Mucosa of stomach (tissue), 1 donor: ENCODE measurements at regions not wholly inside any gene's neighbourhood (a gene's known extent, or its start where the extent isn't known, plus 50 kb on each side); places are given as distances from the start of the nearest gene placed in this dataset.
"Not testable (repeated sequence)": the region's sequence is repeated elsewhere in the genome, so short reads cannot be mapped to it uniquely, and the experiment has no call there.

Experiments used
- H3K27me3 ChIP-seq: one replicate; pipeline ENCODE4 v1.7.0; 2013; ENCODE audit warnings: mild to moderate bottlenecking, low read length; ENCODE audit not compliant: control insufficient read depth, insufficient read depth
- H3K36me3 ChIP-seq: one replicate; pipeline ENCODE4 v1.7.0; 2013; ENCODE audit warnings: low read length; ENCODE audit not compliant: control insufficient read depth, insufficient read depth
- H3K4me1 ChIP-seq: one replicate; pipeline ENCODE4 v1.7.0; 2013; ENCODE audit warnings: mild to moderate bottlenecking, low read length; ENCODE audit not compliant: control insufficient read depth, insufficient read depth
- H3K4me3 ChIP-seq: one replicate; pipeline ENCODE4 v1.7.0; 2013; ENCODE audit warnings: low read length
- H3K9ac ChIP-seq: one replicate; pipeline ENCODE4 v1.7.0; 2013; ENCODE audit warnings: mild to moderate bottlenecking, low read length, moderate library complexity
- H3K9me3 ChIP-seq: one replicate; pipeline ENCODE4 v1.7.0; 2013; ENCODE audit warnings: mild to moderate bottlenecking, low read length, moderate library complexity; ENCODE audit not compliant: control insufficient read depth
- donor health status: Pancreatic carcinoma.

- Histone ChIP-seq H3K27me3 (no peaks in the 10 kb centered on the region), H3K9ac (no peak overlapping the region), H3K4me3 (no peak overlapping the region), H3K36me3 (no peaks in the 10 kb centered on the region), H3K4me1 (no peaks in the 10 kb centered on the region), H3K9me3 (no peaks in the 10 kb centered on the region)
Observed at GRCh38 chr1:121443001-121443540, 258.3 kb downstream of the SRGAP2C start.

DNA sequence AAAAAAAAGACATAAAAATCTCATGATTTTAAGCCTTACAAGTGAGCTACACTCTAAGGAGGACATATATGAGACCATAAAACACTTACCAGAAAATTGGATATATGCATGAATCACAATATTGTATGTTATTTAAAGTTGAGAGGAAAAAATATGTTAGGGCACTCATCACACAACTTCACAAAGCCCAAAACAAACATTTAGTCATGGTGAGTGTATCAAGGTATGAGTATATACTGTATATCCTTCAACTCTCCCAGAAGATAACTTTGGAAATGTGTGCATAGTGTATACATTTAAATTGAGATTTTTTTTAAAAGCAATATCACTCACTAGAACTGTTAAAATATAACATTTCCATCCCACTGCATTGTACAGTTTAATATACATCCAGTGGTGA is 259.3 kb downstream of the SRGAP2C start:
- Histone ChIP-seq H3K9ac (no peak overlapping the region), H3K4me3 (no peak overlapping the region)

DNA sequence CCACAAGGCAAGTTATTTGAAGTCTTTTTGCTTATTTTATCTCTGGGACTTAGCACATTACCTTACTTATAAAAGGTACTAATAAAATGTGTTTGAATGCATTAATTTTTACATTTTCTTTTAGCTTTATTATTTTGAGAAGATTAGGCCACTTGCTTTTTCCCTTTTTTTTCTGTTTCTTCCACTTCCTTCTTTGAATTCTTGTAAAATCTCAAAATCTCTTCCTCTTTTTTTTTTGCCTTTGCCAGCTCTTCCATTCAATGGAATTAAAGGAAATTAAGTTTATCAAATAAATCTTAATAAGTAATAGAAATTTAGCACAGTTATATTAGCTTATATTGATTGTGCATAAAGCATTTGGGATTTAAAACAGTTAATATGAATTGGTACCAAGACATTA is 260.9 kb downstream of the SRGAP2C start:
- no peaks in the 10 kb centered on the region for H3K9me3 ChIP-seq
- no peak overlapping the region for H3K9ac ChIP-seq
- H3K4me3 ChIP-seq: no peak overlapping the region
- no peaks in the 10 kb centered on the region for H3K27me3 ChIP-seq
- no peaks in the 10 kb centered on the region for H3K4me1 ChIP-seq
- no peaks in the 10 kb centered on the region for H3K36me3 ChIP-seq

More for the DNA sequence above, 259.3 kb downstream of the SRGAP2C start:
- H3K4me1 ChIP-seq: no peaks in the 10 kb centered on the region
- H3K9me3 ChIP-seq: no peaks in the 10 kb centered on the region
- H3K36me3 ChIP-seq: no peaks in the 10 kb centered on the region
- H3K27me3 ChIP-seq: no peaks in the 10 kb centered on the region

GRCh38 chr1:121447280-121447923 is 262.6 kb downstream of the SRGAP2C start:
- H3K36me3 ChIP-seq, H3K27me3 ChIP-seq, H3K9me3 ChIP-seq, H3K9ac ChIP-seq, H3K4me3 ChIP-seq, H3K4me1 ChIP-seq: not testable (repeated sequence)

DNA sequence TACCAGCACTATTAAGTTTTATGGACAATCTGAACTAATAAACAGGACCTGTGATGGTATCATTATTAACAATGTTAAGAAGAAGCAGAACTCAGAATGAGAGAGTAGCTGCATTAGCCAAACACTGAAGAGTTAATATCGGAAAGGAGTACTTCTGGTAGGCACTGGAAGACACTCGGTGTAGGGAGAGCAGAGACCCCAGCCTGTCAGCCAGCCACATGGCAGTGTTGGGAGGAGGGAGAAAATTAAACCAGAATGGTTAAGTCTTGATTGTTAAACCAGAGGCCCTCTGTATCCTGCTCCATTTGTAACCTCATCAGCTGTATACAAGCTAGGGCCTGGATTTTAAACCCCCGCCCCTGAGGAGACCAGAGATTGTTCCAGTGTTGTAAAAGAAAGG is 263.3 kb downstream of the SRGAP2C start:
- not testable (repeated sequence) for H3K9ac ChIP-seq, H3K27me3 ChIP-seq, H3K9me3 ChIP-seq

DNA sequence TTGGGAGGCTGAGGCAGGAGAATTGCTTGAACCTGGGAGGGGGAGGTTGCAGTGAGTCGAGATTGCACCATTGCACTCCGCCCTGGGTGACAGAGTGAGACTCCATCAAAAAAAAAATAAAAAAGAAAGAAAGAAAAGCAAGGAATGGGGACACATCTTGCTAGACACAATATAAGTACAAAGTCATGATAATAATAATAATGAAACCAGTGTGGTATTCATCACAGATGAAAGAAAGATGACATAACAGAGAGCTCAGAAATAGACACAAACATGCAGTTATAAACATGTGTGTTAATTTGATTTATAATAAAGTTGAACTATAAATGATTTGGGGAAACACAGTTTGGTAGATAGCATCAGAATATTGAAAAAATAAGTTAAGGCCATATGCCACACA is 264.1 kb downstream of the SRGAP2C start:
- Histone ChIP-seq H3K27me3 (no peaks in the 10 kb centered on the region), H3K4me3 (no peak overlapping the region), H3K4me1 (no peaks in the 10 kb centered on the region), H3K9ac (no peak overlapping the region), H3K36me3 (no peaks in the 10 kb centered on the region), H3K9me3 (no peaks in the 10 kb centered on the region)

More for the DNA sequence above, 263.3 kb downstream of the SRGAP2C start:
- not testable (repeated sequence) for H3K36me3 ChIP-seq, H3K4me3 ChIP-seq, H3K4me1 ChIP-seq

GRCh38 chr1:121452484-121452883 is 267.7 kb downstream of the SRGAP2C start:
- Histone ChIP-seq H3K27me3 (no peaks in the 10 kb centered on the region), H3K9ac (no peak overlapping the region), H3K36me3 (no peaks in the 10 kb centered on the region), H3K4me3 (no peak overlapping the region), H3K4me1 (no peaks in the 10 kb centered on the region), H3K9me3 (no peaks in the 10 kb centered on the region)

DNA sequence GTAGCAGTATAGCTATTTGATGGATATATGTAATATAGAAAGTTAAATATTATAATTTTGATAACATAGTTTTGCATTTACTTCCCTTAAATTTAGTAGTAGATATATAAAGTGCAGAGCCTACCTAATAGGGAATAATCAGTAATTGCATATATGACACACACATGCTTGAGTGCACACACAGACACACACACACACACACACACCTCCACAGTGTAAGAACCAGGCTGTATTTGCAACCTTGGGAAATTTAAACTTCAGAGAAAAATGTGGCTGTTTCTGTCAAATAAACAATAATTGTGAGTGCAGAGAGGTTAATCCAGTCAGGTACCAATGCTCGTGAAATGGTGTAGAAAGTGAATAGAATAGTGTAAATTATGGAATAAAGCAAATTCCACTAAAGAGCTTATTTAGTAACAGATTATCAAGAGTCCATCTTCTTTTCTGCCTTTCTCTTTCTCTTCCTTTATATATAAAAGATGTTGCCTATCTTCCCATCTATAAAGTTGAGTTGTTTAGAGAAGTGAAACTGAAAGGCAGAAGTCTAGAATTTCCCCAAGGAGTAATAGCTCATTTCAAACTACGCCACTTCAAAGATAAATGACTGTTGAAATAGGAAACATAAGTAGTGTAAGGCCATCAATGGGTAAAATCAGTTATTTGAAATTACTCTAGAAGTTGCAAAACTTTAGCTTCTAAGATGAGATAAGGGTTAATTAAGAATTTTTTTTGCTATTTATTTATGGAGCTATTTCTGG is 273.7 kb downstream of the SRGAP2C start:
- Histone ChIP-seq H3K9ac (no peak overlapping the region), H3K36me3 (no peaks in the 10 kb centered on the region), H3K4me3 (no peak overlapping the region), H3K9me3 (no peaks in the 10 kb centered on the region), H3K27me3 (no peaks in the 10 kb centered on the region), H3K4me1 (no peaks in the 10 kb centered on the region)

GRCh38 chr1:121459235-121459634 is 274.5 kb downstream of the SRGAP2C start:
- H3K27me3 ChIP-seq: no peaks in the 10 kb centered on the region
- H3K36me3 ChIP-seq: no peaks in the 10 kb centered on the region
- H3K4me3 ChIP-seq: no peak overlapping the region
- no peaks in the 10 kb centered on the region for H3K9me3 ChIP-seq
- no peaks in the 10 kb centered on the region for H3K4me1 ChIP-seq
- H3K9ac ChIP-seq: no peak overlapping the region

DNA sequence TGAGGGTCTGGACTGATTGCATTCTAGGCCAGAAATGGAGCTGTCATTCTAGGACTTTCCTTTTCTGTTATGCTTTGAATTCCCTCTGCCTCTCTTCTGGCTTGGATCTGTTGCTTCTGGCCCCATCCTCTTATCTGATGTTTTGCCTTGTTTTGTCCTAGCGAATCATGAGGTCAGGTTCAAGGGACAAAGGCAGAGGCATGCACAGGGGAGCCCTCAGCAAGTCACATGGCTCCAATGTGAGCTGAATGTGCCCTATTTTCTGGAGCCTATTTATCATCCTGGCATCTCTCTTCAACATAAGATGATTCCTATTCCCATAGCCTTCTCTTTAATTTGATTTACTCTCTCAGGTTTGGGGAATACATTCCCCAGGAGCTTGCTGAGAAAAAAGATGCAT is 284.6 kb downstream of the SRGAP2C start:
- H3K9ac ChIP-seq, H3K4me3 ChIP-seq, H3K27me3 ChIP-seq, H3K9me3 ChIP-seq, H3K36me3 ChIP-seq, H3K4me1 ChIP-seq: not testable (repeated sequence)

GRCh38 chr1:121470401-121470800 is 285.6 kb downstream of the SRGAP2C start:
- not testable (repeated sequence) for H3K36me3 ChIP-seq, H3K9ac ChIP-seq, H3K4me1 ChIP-seq, H3K4me3 ChIP-seq, H3K9me3 ChIP-seq, H3K27me3 ChIP-seq

GRCh38 chr1:121471523-121471922 is 286.7 kb downstream of the SRGAP2C start:
- Histone ChIP-seq H3K9ac (no peak overlapping the region), H3K36me3 (no peaks in the 10 kb centered on the region), H3K4me3 (no peak overlapping the region), H3K27me3 (no peaks in the 10 kb centered on the region), H3K4me1 (no peaks in the 10 kb centered on the region), H3K9me3 (no peaks in the 10 kb centered on the region)
